Stimulated activated CD8-positive, alpha-beta memory T cell treated with anti-CD3 and anti-CD28 coated beads, Interleukin-2, amount 100 ng/mL, for 48 hours (primary cell): ENCODE measurements at regions not wholly inside any gene's neighbourhood (a gene's known extent, or its start where the extent isn't known, plus 50 kb on each side); places are given as distances from the start of the nearest gene placed in this dataset.
"Not testable (repeated sequence)": the region's sequence is repeated elsewhere in the genome, so short reads cannot be mapped to it uniquely, and the experiment has no call there.

Source experiments
- DNase-seq, 2 donors: peaks; one replicate each; pipeline ENCODE4 v3.0.0-alpha.2; 2020; ENCODE audit warnings: low read depth in 2 of 2

DNA sequence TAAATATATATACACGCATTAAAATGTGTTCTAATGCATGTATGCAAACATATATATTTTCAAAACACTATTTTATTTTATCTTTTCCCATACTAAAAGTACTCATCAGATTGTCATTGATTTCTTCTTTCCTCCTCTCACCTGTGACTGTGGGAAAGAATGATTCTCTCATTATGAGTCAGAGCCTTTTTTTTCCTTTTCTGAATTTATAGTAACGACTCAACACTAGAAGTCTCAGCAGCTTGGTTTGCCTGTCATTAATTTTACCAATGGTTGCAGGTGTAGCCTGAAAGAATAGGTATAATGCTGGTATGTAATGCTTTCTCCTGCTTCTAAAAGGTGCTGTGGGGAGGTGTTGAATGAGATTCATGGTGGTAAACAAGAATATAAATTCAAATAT lies 328.7 kb downstream of the UTRN start:
- no peak for DNase-seq

DNA sequence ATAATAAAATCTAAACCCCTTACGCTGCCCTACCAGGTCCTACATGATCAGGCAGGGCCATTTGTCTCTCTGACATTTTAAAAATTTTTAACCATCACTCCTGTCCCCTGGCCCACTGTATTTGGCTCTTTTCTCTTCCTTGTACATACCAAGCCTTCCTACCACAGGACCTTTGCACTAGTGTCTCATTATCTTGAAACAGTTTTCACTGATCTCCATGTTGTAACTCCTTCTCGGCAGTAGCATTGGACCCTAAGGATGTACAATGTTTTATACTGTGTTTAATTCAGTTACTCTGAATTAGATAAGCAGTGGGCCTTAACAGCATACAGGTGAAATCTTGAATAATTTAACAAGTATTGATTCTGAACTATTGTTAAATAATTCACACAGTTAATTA lies 330.7 kb downstream of the UTRN start:
- DNase-seq, result no peak

DNA sequence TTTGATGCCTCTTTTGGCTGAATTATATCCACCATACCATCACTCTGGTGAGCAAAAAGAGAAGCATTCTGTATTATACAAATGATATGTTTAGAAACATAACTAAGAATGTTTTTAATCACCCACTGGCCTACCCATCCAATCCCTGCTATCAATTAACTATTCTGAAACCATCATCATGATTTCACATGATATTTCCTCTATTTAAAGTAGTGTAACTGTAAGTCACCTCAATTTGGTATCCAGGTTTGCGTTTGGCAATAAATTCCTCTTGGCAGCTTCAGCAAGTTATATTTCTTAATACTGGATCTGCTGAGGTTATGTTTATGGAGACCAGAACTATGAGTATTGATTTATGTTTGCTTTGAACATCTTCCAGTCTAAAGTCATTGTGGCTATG lies 332.1 kb downstream of the UTRN start:
- no peak for DNase-seq

DNA sequence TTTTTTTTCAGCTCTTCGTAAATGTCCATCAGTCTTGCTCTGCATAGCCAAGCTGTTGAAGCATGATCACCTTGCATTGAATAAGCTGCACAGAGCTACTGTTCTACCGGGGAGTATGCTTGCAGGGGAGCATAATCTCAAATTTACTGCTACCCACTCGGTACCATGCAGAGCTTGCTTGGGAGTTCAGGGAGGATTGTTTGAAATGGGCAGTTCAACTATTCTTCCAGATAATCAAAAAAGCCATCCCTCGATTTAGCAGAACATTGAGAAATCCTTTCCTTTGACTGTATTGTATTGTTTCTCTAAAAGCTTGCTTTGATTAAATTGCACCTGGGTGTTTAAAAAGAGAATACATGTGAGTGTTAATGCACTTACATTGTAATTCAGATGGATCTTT lies 332.6 kb downstream of the UTRN start:
- no peak for DNase-seq

GRCh38 chr6:144619966-144620365 lies 334.8 kb downstream of the UTRN start:
- no peak for DNase-seq

DNA sequence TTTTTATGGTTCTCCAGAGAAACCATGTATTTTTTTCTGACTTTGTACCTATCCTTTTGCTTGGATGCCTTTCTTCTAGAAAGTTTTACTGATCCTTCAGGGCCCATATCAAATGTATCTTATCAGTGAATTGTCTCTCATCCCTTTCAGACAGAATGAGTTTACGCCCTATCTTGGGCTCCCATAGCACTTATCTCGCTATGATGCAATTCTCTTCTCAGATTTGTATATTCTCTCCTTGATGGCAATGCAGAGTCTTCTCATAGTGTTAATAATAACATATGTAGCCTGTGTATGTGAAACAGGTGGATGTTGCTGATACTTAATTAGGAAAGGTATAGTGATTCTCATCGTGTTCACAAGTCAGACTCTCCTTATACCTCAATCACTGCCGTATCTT lies 336.2 kb downstream of the UTRN start:
- DNase-seq, result no peak

GRCh38 chr6:144624246-144624645 lies 339.1 kb downstream of the UTRN start:
- no peak for DNase-seq

- DNase-seq, result no peak
Observed at GRCh38 chr6:144624716-144625115, 339.6 kb downstream of the UTRN start.

- no peak for DNase-seq
Observed at GRCh38 chr6:144630857-144631256, 345.7 kb downstream of the UTRN start.

GRCh38 chr6:144632266-144632665 lies 347.1 kb downstream of the UTRN start:
- no peak for DNase-seq

DNA sequence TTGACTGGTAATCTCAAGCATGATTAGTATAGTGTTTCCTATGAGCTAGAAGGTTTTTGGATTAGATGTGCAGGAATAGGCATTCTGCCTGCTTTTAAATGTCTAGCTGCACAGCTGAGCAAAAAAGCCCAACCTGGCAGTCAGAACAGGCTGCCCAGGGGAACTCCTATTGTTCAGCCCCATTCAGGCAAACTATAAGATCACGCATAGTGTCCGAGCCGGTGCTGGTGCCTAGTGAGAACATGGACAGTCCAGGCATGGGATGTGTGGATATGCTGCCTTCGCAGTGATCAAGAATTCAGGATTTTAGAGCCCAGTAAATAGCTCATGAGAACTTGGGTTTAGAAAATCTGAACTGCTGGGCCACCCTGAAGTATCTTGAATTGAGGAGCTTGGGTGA lies 348.8 kb downstream of the UTRN start:
- no peak for DNase-seq

DNA sequence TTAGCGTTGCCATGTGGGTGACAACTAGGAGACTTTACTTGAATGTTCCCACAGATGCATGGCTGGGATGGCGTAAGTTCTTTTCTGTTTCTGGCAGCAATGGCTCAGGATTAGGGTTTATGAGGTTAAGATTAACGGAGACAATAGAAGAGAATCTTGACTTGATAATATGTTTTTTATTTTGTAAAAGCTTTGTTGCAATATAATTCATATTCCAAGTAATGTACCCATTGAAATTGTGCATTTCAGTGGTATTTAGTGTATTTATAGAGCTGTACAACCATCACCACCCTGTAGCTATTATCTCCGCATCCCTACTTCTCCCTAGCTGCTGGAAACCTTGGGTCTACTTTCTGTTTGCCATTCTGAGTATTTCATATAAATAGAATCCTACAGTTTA lies 349.2 kb downstream of the UTRN start:
- no peak for DNase-seq

DNA sequence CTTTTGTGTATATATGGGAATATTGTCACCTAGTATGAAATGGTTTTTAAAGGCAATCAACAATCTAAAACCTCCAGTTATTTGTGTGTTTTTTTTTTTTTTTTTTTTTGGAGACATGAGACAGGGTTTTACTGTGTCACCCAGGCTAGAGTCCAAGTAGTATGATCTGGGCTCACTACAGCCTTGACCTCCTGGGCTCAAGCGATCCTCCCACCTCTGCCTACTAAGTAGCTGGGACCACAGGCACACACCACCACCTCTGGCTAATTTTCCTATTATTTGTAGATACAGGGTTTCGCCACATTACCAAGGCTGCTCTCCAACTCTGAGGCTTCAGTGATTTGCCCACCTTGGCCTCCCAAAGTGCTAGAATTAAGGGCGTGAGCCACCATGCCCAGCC lies 349.9 kb downstream of the UTRN start:
- no peak for DNase-seq

DNA sequence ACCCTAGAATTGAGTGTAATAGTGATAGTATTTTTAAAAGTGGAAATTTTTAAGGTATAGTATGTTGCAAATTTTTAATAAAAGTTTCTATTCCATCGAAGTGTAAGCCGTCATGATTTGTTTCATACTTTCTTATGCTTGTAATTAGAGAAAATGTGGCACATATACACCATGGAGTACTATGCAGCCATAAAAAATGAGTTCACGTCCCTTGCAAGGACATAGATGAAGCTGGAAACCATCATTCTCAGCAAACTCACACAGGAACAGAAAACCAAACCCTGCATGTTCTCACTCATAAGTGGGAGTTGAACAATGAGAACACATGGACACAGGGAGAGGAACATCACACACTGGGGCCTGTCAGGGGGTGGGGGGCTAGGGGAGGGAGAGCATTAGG lies 350.9 kb downstream of the UTRN start:
- not testable (repeated sequence) for DNase-seq

DNA sequence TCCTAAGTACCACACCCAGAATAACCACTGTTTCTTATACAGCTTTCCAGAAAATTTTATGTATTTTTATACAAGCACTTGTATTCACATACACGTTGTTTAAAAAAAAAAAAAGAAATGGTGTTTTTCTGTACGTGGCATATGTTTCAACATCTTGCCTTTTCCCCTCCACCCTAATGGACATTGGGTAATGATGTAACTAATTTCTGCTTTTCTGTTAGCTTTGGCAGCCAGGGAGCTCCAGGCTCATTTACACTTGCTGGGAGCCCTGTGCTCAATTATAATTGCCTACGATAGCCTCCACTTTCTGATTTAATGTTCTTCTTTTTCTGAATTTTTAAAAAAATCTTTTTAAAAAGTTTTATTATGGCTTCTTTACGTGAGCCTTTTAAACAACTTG lies 352.4 kb downstream of the UTRN start:
- DNase-seq, result no peak

- DNase-seq, result no peak
Observed at GRCh38 chr6:144639654-144640053, 354.5 kb downstream of the UTRN start.

GRCh38 chr6:144641286-144641685 lies 356.2 kb downstream of the UTRN start:
- no peak for DNase-seq

DNA sequence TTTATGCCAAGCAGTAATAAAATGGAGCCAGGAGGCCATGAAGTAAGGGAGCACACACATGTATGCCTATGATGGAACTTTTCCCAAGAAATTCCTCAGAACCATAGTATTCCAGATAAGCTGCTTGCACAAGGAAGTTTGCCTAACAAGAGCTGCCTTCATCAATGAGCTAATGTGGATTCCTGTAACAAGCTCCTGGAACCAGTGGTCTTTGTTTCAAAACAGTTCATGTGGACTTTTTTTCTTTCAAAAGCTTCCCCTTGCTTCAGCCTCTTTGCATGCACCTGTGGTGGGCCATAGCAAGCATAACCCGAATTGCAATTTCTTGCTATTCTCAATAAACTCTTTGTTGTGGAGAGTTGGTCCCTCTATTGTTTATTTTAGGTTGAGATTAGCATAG lies 359.6 kb downstream of the UTRN start:
- no peak for DNase-seq

DNA sequence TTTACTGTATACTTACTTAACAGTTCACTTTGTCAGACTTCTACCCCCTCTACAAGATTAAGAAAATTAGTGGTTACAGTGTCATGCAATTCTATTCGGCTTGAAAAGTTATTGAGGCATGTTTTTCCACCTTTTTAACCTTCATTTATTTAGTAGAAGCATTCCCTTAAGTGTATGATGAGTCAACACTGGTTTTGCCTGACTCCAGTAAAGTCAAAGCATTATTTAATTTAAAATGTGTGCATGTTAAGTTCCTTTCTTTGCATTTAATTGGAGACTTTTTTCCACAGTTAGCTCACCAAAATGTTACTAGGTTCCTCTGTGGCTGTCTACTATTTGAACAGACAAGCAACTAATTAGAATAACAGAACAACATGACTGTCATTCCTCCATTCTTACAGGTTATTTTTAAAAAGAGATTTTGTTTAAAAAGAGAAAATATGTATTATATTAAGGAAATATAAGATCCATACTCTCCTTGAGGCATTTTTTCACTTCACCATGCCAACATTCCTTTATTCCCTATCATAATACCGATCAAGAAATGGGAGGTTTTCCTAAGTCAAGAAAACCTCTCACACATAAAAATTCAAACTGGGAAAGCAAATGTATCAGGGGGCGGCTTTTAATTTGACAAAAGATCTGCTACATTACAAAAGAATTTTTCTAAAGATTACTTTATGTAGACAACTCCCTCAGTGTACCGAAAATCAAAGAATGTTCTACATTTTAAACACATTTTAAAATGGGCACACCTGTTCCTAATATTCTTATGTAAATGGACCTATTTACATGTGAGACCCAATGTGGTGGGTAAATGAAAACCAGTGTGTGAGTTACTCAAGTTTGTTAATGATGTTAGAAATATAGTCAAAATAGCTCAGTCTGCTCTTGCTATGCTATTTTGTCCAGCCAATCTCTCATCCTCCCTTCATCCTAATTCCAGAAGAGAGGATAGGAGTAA lies 361.2 kb downstream of the UTRN start:
- no peak for DNase-seq

DNA sequence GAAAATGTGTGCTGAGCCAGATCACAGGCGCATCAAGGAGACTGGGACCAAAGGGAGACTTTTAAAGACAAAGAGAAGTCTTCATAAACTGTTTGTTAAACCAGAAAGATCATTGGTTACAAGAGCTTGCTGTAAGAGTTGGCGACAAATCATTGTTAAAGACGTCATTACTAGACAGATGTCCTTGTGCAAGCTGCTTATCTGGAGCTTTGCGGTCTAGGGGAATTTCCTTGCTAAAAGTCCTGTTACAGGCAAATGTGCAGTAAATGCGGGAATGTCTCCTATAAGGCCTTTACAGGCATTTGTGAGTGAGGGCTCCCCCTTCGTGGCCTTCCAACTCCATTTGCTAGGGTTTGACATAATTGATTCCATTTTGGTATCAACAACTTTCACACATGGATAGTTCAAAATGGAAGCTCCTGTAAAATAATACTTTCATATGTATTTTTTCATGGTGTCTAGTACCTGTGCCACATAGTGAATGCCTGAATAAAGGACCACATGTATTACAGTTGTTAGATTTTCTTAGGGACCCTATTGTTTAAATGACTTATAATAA lies 362.4 kb downstream of the UTRN start:
- no peak for DNase-seq

DNA sequence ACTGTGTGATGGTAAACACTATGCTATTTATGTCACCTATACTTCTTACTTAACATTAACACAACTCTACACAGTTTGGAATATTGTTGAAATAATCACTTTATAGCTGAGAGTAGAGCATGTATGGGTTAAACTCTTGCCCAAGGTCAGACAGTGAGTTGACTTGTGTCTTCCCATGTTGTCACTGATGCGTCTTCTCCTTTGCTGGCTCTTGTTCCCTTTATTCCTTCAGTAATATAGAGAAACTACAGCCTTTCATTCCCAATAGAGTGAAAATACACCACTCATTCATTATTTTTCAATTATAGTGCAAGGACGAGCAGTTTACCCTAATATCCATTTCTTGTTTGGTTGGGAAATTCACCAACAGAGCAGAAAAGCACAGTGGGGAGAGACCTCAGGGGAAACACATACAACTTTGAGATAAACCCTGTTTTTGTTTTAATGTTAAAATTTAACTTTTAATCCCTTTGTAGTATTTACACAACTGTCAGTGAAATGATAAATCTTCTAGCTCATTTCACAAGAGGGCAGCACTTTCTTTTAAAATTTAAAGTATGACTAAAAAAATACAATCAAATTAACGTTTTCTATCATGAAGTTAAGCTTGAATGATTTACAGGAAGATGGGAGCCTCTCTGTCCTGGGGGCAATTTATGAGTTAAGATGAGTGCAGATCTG lies 363.0 kb downstream of the UTRN start:
- DNase-seq, result no peak

DNA sequence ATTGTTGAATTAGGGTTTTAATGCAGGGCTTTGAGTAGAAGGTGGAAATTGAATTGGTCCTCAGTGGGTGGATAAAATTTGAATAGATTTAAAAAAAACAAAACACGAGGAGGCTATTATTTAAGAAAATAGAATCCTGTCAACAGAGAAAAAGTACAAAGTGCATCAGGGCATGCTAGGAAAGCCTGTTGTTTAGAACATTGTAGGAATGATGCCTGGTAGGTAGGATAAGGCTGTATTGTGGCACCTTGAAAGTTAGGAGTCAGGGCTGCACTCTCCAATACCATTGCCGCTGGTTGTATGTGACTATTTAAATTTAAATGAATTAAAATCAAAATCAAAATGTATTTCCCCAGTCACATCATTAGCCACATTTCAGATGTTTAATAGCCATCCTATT lies 363.9 kb downstream of the UTRN start:
- no peak for DNase-seq

DNA sequence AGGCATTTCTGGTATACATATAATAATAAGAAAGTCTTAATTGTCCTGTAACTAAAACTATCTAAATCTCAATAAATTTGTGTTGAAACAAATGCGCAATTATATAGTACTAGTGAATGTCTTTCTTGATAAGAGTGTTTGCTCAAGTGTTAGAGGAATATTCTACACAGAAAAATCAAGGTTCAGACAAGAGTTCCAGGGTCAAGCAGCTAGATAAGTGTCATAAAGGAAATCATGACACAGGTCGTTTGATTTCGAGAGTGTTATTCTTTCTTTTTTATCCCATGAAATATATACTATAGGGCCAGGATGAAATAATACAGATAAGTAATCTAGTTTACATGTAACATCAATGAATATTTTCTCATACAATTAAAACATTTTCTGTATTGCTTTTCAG lies 366.1 kb downstream of the UTRN start:
- no peak for DNase-seq
